Left colon (tissue), 2 donors: ENCODE measurements at regions not wholly inside any gene's neighbourhood (a gene's known extent, or its start where the extent isn't known, plus 50 kb on each side); places are given as distances from the start of the nearest gene placed in this dataset.

Source experiments
- ATAC-seq: fragments of 200-7000 bp; cut with Tn5 transposase; one replicate; pipeline ENCODE4 v1.9.1; 2020; ENCODE audit warnings: mild to moderate bottlenecking, moderate library complexity
- DNase-seq, 2 donors: peaks; one replicate each; pipeline ENCODE4 v3.0.0-alpha.2; 2020
- intact Hi-C, 2 donors: fragments of 100-400 bp; cut with DNase I in 1 of 2; cut with micrococcal nuclease in 1 of 2; formaldehyde crosslinking; loops; one replicate each; pipeline versions ENCODE4 v1.11.2 to v1.14.0; 2022; cut with DNase I, micrococcal nuclease
- donor health status: DM: no; HTN: no; CAD: no.
- donor health status: DM: yes; HTN: yes; CAD: no.

DNA sequence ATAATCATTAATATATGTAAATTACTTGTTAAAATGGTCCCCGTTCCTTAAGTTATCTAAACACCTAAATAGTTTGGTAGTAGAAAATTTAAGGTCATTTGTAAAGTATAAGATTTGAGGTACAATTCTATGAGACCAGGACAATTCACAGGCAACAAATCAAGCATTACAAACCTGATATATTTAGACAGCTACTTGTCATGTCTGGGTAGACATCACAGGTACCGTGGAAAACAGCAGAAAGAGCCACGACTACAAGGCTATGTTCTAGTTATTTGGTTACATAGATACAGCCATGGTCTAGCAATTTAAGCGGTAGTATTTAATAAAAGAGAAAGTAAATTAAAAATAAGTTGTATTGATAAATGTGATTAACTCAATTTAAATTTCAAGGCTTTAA is 393.1 kb upstream of the ID4 start:
- intact Hi-C loops = no loop called here
- DNase-seq = no peak
- ATAC-seq = no peak

DNA sequence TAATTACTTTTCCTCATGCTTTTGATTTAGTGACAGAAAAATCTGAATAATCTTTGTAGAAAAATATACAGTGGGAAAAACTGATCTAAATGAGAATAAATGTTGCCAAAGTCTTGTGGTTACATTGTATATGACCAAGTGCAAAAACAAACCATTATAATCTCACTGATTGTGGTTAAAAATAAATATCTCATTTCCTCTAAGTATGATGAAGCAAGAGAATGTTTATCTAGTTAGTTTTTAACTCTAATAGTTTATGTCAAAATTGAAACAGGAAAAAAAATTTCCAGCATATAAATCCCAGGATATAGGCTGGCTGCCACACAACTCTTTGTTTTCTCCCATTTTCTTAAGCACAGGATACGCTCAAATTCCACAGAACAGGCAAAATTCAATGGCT is 392.7 kb upstream of the ID4 start:
- no peak for ATAC-seq
- no peak for DNase-seq
- intact Hi-C loops = no loop called here

DNA sequence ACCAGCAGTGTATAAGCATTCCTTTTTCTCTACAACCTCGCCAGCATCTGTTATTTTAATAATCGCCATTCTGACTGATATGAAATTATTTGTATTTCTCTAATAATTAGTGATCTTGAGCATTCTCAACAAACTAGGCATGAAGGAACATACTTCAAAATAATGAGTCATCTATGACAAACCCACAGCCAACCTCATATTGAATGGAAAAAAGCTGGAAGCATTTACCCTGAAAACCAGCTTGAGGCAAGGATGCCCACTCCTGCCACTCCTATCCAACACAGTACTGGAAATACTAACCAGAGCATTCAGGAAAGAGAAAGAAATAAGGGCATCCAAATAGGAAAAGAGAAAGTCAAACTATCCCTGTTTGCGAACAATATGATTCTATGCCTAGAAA is 390.6 kb upstream of the ID4 start:
- DNase-seq (no peak), ATAC-seq (no peak)
- intact Hi-C loops = no loop called here

DNA sequence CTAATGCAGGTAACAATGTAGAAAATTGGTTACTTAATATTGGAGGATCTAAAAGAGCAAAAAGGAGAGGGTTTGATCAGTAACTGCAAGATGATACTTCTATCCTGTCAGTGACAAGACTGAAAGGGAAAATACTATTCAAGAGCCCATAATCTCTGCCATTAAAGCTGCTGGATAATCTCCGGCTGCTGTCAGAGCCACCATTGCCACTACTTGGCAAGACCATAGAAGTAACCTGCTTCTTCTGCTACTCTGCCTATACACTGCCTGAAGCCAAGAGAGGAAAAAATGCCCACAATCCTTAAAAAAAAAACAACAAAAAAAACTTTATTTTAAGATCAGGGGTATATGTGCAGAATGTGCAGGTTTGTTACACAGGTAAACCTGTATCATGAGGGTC is 386.5 kb upstream of the ID4 start:
- intact Hi-C loops = no loop called here
- DNase-seq = no peak
- ATAC-seq = no peak

DNA sequence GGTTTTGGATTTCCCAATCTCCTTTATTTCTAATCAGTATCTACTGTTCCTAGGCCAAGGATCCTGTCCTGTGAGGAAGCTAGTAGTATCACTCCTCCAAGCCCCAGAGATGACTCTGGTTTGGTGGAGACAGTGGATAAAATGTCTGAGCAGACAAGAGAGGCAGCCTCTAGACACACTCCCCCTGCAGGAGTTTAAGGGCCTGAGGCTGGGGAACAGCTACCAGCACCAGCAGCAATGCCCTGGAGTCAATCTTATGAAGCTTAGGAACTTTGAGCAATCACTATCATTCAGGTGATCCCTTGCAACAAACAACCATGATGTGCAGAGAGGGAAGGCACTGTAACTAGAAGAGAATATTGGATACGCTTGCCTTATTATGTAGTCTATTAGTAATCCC is 384.7 kb upstream of the ID4 start:
- intact Hi-C loops = no loop called here
- no peak for ATAC-seq
- no peak for DNase-seq

DNA sequence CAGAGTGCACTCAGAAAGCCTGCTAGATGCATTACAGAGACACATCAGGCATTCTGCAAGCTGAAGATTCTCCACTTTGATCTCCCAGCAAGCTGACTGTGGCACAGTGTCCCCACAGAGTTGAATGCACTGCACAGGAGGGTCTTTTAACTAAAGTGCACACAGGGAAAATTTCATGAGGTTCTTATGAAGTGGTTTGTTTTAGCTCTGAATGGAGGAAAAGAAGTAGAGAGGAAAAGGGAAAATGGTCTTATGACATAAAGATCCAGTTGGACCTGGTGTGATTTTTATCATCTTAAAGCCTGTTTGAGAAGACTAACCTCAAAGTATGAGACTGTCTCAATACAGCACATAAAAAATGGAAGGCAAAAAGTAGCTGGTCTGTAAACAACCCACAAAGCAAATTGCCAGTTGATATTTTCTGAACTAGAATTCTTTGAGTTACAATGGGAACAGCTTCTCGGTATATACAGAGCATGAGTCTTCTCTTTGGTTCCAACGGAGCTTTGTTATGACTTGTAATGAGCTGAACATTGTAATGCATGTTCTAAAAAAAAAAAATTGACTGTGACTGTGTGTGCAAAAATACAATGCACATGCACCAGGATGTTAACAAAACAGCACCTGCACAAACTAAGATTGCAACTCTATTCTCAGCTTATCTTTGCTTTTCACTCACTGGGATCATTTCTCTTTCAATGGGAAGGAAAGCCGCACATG is 383.0 kb upstream of the ID4 start:
- ATAC-seq (no peak), DNase-seq (no peak)
- intact Hi-C loops = no loop called here

DNA sequence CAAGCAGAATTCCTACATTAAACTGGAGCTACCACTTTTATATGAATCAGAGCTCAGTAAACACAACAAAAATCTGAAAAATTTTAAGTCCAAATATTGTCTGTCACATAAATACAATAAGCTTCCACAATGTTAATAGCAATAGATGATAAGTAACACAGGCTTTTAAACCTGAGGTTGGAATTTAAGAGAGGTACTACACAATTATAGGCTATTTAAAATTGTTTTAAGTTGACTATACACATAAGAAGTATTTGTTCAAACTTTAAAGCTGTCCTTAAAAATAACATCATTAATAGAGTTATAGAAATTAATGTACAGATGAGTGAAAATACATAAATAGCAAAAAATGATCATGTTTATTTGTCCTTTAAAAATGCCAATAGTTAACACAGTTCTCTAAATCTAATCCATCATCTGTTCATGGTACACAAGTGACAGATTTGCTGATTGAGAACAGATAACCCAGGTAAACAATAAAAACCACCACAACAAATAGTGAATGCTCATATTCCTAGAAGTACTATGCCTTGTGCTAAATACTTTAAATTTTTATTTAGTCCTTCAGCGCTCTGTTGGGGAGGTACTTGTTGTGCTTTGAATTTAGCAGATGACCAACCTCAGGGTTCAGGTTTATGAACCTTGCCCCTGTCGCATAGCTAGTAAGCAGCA is 382.3 kb upstream of the ID4 start:
- intact Hi-C loops = no loop called here
- DNase-seq (no peak), ATAC-seq (no peak)

DNA sequence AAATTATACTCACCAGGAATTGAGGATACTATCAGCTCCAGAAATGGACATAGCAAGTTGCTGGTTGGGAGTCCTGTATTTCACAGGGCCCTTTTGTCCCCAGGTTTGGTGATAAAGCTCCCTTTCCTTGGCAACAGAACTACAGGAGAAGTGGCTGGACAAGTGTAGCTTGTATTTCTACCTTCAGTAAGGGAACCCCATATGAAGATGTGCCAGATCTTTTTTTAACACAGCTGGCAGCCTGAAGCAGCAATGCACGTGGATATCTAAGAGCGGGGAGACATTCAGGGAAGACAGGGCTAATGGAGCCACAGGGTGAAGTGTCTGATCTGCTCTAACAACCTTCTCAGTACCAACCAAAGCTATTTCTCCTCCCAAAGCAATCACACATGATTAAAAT is 373.9 kb upstream of the ID4 start:
- ATAC-seq = no peak
- DNase-seq = no peak

DNA sequence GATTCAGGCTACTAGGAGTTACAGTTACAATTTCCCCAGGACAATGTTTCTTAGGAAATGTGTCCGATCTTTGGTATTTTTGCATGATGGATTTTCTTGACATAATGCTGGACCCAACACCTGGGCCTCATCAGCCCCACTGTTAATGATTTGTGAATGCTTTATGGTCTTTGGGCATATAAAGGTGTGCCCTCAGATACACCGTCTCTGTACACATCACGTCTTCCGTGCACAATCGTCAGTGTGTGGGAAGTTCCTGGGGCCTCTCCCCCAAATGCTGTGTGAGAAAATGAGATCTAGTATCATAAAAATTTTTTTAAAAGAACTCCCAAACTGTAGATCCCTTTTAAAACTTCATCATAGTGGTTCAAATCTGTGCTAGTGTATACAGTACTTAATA is 373.2 kb upstream of the ID4 start:
- intact Hi-C loops = no loop called here
- ATAC-seq = peak; percentile 53
- no peak for DNase-seq

More for the DNA sequence above, 373.9 kb upstream of the ID4 start:
- intact Hi-C loops = no loop called here

DNA sequence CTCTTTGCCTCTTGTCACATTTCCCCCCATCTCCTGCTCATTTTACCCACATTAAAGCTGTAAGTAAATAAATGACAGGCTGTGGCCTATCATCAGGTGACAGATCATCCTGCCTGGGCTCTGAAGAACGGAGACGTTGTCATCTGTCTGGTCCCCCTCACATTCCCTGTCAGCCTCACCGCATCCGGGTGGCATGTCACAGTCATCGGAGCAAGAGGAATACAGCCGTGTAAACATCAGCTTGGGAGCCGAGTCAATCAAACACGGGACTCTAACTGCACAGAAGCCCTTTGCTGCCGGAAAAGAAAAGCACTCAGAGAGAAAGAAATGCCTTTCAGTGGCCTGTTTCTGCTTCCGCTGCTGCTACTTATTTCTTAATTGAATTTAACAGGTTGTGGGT is 371.9 kb upstream of the ID4 start:
- DNase-seq (no peak), ATAC-seq (no peak)
- intact Hi-C loops = no loop called here

DNA sequence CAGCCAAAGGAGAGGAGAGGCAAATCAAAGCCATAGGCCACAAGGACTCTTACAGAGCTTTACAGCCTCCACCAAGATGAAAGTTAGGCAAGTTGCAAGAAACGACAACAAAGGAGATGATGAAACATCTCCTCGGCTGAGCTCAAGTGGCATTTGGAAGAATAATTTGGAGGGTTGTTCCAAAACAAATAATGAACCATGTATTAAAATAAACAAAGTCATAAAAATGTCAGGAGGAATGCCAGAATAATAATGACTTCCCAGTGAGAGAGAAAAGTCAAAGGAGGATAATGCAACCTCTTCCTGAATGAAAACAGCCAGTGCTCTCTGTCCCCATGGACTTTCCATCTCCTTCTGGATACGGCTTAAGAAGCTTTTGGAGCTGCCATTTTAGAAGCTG is 371.4 kb upstream of the ID4 start:
- no peak for ATAC-seq
- intact Hi-C loops = no loop called here

DNA sequence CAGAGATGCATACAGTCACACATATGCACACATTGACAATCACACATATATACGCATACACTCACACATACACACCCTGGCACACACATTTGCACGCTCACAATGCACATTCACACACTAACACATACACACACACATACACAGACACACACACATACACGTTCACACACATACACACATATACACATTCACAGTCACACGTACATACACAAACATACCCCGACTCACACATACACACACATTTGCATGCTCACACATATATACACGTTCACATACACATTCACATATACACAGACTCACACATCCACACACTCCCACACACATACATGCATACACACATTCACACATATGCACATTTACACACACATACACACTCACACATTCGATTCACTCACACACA is 366.8 kb upstream of the ID4 start:
- DNase-seq (no peak), ATAC-seq (no peak)
- intact Hi-C loops = no loop called here

More for the DNA sequence above, 371.4 kb upstream of the ID4 start:
- DNase-seq = no peak

DNA sequence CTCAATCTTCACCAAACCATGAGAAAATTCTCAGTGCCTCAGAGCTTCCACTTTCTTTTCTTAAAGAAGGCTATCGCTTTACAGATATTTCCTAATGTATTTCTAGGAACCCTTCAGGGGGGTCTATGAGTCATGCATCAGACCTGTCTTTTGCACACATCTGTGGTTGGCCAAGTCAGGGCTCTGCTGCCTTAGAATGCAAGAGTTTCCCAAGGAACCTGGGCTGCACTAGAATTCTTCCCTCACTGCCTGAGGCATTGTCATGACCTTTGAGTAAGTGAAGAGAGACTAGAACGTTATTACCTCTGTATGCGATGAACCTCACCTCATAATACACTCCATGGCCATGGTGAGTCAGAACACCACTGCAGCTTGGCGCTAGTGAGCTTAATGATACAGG is 365.0 kb upstream of the ID4 start:
- DNase-seq (no peak), ATAC-seq (no peak)
- intact Hi-C loops = no loop called here

DNA sequence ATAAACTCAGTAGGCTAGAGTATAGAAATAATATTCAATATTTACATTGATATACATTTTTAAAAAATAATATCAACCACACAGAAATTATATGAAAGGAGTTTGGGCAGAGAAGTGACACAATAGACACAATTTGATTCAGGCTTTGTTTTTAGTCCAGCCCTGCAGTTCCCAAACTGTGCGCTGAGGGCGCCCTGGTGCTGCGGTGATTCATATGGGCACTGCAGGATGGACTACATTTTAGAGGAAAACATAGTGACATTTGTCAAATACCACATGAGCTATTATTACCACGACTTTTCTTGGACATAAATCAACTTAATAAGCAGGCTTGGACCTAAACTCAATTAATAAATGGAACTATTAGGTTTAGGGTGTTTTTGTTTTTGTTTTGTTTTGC is 364.3 kb upstream of the ID4 start:
- ATAC-seq (no peak), DNase-seq (no peak)
- intact Hi-C loops = no loop called here

DNA sequence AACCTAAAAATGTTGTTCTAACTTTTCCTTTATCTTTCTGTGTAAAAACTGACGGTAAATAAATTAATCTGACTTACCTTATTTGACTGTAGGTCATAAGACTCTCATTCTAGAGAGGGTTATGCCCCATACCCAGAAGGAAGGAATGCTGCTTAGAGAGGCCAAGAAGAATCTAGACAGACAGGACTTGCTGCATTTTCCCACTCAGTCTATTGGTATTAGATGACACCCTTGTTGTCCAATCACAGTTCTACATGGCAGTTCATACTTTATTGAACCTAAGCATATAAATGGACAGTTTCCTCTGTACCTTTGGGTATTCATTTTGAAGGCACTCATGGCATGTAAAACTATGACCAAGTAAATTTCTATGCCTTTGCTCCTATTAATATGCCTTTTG is 359.6 kb upstream of the ID4 start:
- intact Hi-C loops = no loop called here

DNA sequence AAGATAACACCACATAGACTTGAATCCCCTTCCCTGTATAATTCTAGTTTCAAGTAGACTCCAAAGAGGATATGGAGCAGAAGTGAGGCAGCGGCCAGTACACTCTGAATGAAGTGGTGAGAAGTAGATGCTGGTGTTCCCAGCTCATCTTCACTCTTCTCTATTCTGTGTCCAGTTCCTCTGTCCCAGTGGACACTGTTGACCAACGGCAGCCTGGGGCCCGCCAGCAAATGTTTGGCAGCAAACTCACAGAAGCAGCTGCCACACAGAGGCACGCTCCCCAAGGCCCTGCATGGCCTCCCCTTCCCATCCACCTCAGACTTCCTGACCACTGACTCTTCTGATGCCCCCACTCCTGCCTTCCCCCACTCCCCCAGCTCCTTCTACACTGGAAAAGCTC is 358.9 kb upstream of the ID4 start:
- no peak for DNase-seq
- intact Hi-C loops = no loop called here
- ATAC-seq = no peak

More for the DNA sequence above, 359.6 kb upstream of the ID4 start:
- ATAC-seq (no peak), DNase-seq (no peak)

DNA sequence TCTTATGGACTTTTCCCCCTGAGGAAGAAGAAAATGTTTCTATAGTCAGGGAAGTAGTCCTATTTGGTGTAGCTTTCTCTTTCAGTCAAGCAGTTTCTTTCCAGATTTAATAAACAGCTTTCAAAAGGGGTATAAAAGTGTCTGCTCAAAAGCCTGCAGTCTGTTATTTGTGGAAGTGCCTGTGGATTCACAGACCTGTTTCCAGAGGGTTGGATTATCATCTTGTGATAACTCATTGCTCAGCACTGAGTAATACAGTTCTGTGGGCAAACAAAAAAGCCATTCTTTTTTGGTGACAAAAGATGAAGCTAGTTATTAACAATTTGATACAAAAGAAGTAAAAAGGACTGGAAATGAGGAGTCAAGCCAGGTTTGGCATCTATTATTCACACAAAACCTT is 358.2 kb upstream of the ID4 start:
- no peak for ATAC-seq
- intact Hi-C loops = no loop called here

DNA sequence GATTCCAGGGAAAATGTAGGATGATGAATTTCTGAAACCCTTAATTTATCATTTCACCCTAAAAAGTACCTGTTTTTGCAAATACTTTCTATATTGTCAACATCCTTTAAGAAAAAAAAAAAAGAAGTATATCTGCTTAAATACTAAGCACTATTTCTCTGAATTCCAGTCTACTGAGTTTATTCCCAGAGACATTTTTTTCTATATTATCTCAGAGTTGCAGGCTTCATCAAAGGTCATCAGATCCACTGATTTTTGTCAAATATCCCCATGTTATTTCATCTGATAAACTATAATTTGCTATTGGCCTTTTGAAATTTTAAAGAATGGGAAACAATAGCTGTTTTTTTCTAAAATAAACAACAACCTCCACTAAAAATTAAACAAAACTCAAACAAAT is 357.6 kb upstream of the ID4 start:
- intact Hi-C loops = no loop called here

More for the DNA sequence above, 358.2 kb upstream of the ID4 start:
- DNase-seq = no peak

DNA sequence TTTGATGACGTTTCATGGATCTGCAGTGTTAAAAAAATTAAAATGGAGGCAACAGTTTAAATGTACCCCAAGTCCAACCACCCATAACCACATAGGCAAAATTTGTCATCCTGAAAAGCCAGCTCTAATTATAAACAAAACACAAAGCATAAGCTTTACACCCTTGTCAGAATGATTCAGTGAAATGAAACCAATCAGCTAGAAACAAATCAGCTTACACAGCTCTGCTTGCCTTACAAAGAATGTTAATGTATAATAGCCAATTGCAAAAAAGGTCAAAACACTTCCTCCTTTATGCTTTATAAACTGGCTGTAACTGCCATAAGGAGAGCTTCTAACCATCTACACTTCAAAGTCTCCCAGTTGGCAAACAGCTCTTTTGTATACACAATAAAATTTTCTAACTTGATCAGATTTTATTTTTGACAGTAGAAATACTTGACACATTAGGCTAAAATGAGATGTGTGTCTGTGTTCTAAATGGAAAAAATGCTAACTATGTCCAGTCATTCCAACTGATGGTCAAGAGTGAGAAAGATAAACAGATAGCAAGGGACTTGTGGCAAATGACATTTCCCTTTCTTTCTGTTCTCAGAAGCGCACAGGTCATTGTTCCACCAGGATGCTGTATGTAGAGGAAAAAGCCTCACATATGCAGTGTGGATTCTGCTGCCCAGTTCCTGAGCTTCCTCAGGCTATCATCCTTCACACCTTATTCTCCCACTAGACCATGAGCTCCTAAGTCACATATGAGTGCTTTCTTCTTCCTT is 344.3 kb upstream of the ID4 start:
- intact Hi-C loops = no loop called here
- ATAC-seq (peak; percentile 40), DNase-seq (no peak)

More for the DNA sequence above, 357.6 kb upstream of the ID4 start:
- ATAC-seq = no peak
- no peak for DNase-seq

DNA sequence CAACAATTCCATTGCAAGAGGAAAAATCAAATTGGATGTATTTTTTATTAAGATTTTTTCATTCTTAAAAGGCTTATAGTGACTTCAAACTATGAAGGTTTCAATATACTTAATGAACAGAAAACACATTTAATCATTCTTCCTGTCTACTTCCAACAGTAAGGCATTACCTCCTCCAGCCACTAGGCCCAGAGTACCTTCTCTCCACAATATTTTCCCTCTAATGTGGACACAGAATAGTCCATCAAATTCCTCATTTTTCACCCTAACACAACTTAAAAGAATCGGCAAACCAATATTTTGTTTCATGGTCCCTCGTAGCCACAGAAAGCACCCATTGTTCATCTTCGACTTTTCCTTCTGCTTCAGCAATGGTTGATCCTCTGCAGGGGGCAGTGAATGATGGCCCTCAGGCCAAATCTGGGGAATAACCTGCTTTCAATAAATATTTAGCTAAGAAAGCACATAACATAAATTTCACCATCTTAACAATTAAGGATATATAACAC is 335.4 kb upstream of the ID4 start:
- no peak for DNase-seq
- ATAC-seq = no peak
- intact Hi-C loops = no loop called here
